SJSA1 (cell line): ENCODE measurements at regions not wholly inside any gene's neighbourhood (a gene's known extent, or its start where the extent isn't known, plus 50 kb on each side); places are given as distances from the start of the nearest gene placed in this dataset.
"Not testable (repeated sequence)": the region's sequence is repeated elsewhere in the genome, so short reads cannot be mapped to it uniquely, and the experiment has no call there.

Experiments
- DNase-seq, 2 experiments: peaks; one replicate each; pipeline ENCODE4 v3.0.0-alpha.2; 2015 to 2020; ENCODE audit warnings: low spot score in 2 of 2, low read depth in 1 of 2
- H3K27ac ChIP-seq: fragments of 250-450 bp; sonication (Bioruptor Pico); 2 replicates; pipeline ENCODE4 v1.5.1; 2020; ENCODE audit warnings: mild to moderate bottlenecking, moderate library complexity
- H3K27me3 ChIP-seq: fragments of 250-450 bp; sonication (Bioruptor Pico); replicated peaks from 2 replicates; pipeline ENCODE4 v1.5.1; 2020; ENCODE audit warnings: mild to moderate bottlenecking, moderate library complexity
- H3K36me3 ChIP-seq: fragments of 250-450 bp; sonication (Bioruptor Pico); 2 replicates; pipeline ENCODE4 v1.5.1; 2020; ENCODE audit warnings: mild to moderate bottlenecking
- H3K4me1 ChIP-seq: fragments of 250-450 bp; sonication (Bioruptor Pico); replicated peaks from 2 replicates; pipeline ENCODE4 v1.6.1; 2021; ENCODE audit warnings: mild to moderate bottlenecking
- H3K4me3 ChIP-seq: fragments of 250-450 bp; sonication (Bioruptor Pico); 2 replicates; pipeline ENCODE4 v1.5.1; 2020; ENCODE audit warnings: mild to moderate bottlenecking
- H3K9me3 ChIP-seq: fragments of 250-450 bp; sonication (Bioruptor Pico); replicated peaks from 2 replicates; pipeline ENCODE4 v1.5.1; 2020; ENCODE audit warnings: mild to moderate bottlenecking

DNA sequence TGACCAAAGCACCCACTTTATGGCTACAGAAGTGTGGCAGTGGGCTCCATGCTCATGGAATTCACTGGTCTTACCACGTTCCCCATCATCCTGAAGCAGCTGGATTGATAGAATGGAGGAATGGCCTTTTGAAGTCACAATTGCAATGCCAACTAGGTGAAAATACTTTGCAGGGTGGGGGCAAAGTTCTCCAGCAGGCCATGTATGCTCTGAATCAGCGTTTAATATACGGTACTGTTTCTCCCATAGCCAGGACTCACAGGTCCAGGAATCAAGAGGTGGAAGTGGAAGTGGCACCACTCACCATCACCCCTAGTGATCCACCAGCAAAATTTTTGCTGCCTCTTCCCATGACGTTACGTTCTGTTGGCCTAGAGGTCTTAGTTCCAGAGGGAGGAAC lies 60.5 kb upstream of the GMDS start:
- H3K27ac ChIP-seq = no peak overlapping the region
- H3K9me3 ChIP-seq = no peaks in the 10 kb centered on the region
- no peak for DNase-seq
- no peaks in the 10 kb centered on the region for H3K36me3 ChIP-seq
- no peaks in the 10 kb centered on the region for H3K27me3 ChIP-seq
- H3K4me1 ChIP-seq = no peaks in the 10 kb centered on the region
- H3K4me3 ChIP-seq = no peak overlapping the region

DNA sequence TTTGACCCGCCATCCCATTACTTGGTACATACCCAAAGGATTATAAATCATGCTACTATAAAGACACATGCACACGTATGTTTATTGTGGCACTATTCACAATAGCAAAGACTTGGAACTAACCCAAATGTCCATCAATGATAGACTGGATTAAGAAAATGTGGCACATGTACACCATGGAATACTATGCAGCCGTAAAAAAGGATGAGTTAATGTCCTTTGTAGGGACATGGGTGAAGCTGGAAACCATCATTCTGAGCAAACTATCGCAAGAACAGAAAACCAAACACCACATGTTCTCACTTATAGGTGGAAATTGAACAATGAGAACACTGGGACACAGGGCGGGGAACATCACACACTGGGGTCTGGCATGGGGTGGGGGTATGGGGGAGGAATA lies 57.1 kb upstream of the GMDS start:
- not testable (repeated sequence) for H3K9me3 ChIP-seq, H3K27ac ChIP-seq, H3K4me3 ChIP-seq, H3K27me3 ChIP-seq, H3K4me1 ChIP-seq, H3K36me3 ChIP-seq, DNase-seq

DNA sequence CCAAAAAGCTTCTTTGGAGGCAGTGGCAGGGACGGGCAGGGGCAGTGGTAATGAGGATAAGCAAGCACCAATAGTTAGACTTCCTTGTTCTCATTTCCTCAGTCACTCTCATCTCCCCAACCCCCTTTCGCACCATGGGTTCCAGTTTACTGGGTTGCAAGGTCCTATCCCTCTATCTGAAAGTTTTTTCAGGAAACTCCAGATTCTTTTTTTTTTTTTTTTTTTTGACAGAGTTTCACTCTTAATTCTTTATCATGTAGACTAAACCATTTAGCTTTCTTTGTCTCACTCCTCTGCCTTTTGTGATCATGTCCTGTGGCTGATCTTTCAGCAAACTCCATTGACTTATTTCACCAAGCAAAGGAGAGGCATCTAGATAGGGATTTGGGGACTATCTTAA lies 51.4 kb upstream of the GMDS start:
- no peak overlapping the region for H3K4me3 ChIP-seq
- H3K9me3 ChIP-seq = no peaks in the 10 kb centered on the region
- no peaks in the 10 kb centered on the region for H3K27me3 ChIP-seq
- H3K36me3 ChIP-seq = no peaks in the 10 kb centered on the region
- no peak for DNase-seq
- H3K4me1 ChIP-seq = no peaks in the 10 kb centered on the region
- H3K27ac ChIP-seq = no peak overlapping the region
